Suprapubic skin (tissue), 4 donors: ENCODE measurements at regions not wholly inside any gene's neighbourhood (a gene's known extent, or its start where the extent isn't known, plus 50 kb on each side); places are given as distances from the start of the nearest gene placed in this dataset.

Experiments used
- CTCF ChIP-seq, 2 donors: fragments of 200-600 bp in 1 of 2; fragments of 450-650 bp in 1 of 2; sonication (generic) in 1 of 2; IDR thresholded peaks; one replicate each; pipeline ENCODE4 v1.5.1; 2016 to 2019; ENCODE audit warnings: antibody characterized with exemption in 2 of 2, mild to moderate bottlenecking in 1 of 2, moderate library complexity in 1 of 2
- POLR2A ChIP-seq, 2 donors: fragments of 450-650 bp; IDR thresholded peaks; one replicate each; pipeline ENCODE4 v1.6.1; 2017; ENCODE audit warnings: antibody characterized with exemption in 2 of 2, mild to moderate bottlenecking in 2 of 2, moderate library complexity in 2 of 2
- POLR2AphosphoS5 ChIP-seq, 3 donors: sonication (generic); formaldehyde crosslinking; IDR thresholded peaks; one replicate each; pipeline ENCODE4 v1.6.1; 2017; ENCODE audit warnings: antibody characterized with exemption in 3 of 3

- TF ChIP-seq CTCF (IDR thresholded peaks at IDR 0.05) (no peak), POLR2A (IDR thresholded peaks at IDR 0.05) (no peak), POLR2AphosphoS5 (IDR thresholded peaks at IDR 0.05) (no peak)
Observed at GRCh38 chr5:165559645-165560044, 2054.2 kb downstream of the MAT2B start.
